MM.1S (cell line): ENCODE measurements at regions not wholly inside any gene's neighbourhood (a gene's known extent, or its start where the extent isn't known, plus 50 kb on each side); places are given as distances from the start of the nearest gene placed in this dataset.
"Not testable (repeated sequence)": the region's sequence is repeated elsewhere in the genome, so short reads cannot be mapped to it uniquely, and the experiment has no call there.

ENCODE experiments used
- DNase-seq: peaks from one replicate; pipeline ENCODE4 v3.0.0-alpha.2; 2015
- H2AFZ ChIP-seq: fragments of 300-600 bp; sonication (generic); 2 replicates; pipeline ENCODE4 v1.6.0; 2016; ENCODE audit warnings: antibody characterized with exemption, low read length
- H3F3A ChIP-seq: fragments of 300-600 bp; sonication (generic); 2 replicates; pipeline ENCODE4 v1.6.1; 2016; ENCODE audit warnings: mild to moderate bottlenecking, antibody characterized with exemption, low read length, moderate library complexity, mixed read lengths; ENCODE audit not compliant: insufficient read depth
- H3K27ac ChIP-seq: fragments of 300-600 bp; sonication (generic); 2 replicates; pipeline ENCODE4 v1.5.1; 2016; ENCODE audit warnings: mild to moderate bottlenecking, low read length
- H3K27me3 ChIP-seq: fragments of 300-600 bp; sonication (generic); replicated peaks from 2 replicates; pipeline ENCODE4 v1.6.0; 2016; ENCODE audit warnings: low read length; ENCODE audit not compliant: insufficient read depth
- H3K36me3 ChIP-seq: fragments of 300-600 bp; sonication (generic); replicated peaks from 2 replicates; pipeline ENCODE4 v1.6.1; 2016; ENCODE audit warnings: mild to moderate bottlenecking, low read length, mixed read lengths; ENCODE audit not compliant: insufficient read depth
- H3K4me1 ChIP-seq: fragments of 300-600 bp; sonication (generic); 2 replicates; pipeline ENCODE4 v1.6.1; 2016; ENCODE audit warnings: low read length, mixed read lengths
- H3K4me2 ChIP-seq: fragments of 300-600 bp; sonication (generic); 2 replicates; pipeline ENCODE4 v1.6.0; 2016; ENCODE audit warnings: low read depth, low read length
- H3K4me3 ChIP-seq: fragments of 300-600 bp; sonication (generic); 2 replicates; pipeline ENCODE4 v1.5.1; 2016; ENCODE audit warnings: low read length, mixed read lengths
- H3K79me2 ChIP-seq: fragments of 300-600 bp; sonication (generic); 2 replicates; pipeline ENCODE4 v1.6.1; 2016; ENCODE audit warnings: mixed run types, low read length, mixed read lengths
- H3K9ac ChIP-seq: fragments of 300-600 bp; sonication (generic); 2 replicates; pipeline ENCODE4 v1.6.1; 2016; ENCODE audit warnings: low read length, mixed read lengths
- H3K9me2 ChIP-seq: fragments of 300-600 bp; sonication (generic); replicated peaks from 2 replicates; pipeline ENCODE4 v1.6.1; 2016; ENCODE audit warnings: mild to moderate bottlenecking, low read length, mixed read lengths; ENCODE audit not compliant: insufficient read depth
- H3K9me3 ChIP-seq: fragments of 300-600 bp; sonication (generic); replicated peaks from 2 replicates; pipeline ENCODE4 v1.6.1; 2016; ENCODE audit warnings: mild to moderate bottlenecking, low read length, mixed read lengths; ENCODE audit not compliant: insufficient read depth
- H4K20me1 ChIP-seq: fragments of 300-600 bp; sonication (generic); 2 replicates; pipeline ENCODE4 v1.6.1; 2016; ENCODE audit warnings: mild to moderate bottlenecking, low read length, moderate library complexity, mixed read lengths; ENCODE audit not compliant: insufficient read depth

GRCh38 chr1:149157409-149157808, 54.1 kb upstream of the NBPF9 start:
- H3F3A ChIP-seq, H4K20me1 ChIP-seq, H2AFZ ChIP-seq, H3K36me3 ChIP-seq, H3K4me2 ChIP-seq, H3K27me3 ChIP-seq, H3K9ac ChIP-seq, H3K79me2 ChIP-seq, H3K9me3 ChIP-seq, DNase-seq, H3K27ac ChIP-seq, H3K4me3 ChIP-seq, H3K4me1 ChIP-seq, H3K9me2 ChIP-seq: not testable (repeated sequence)

GRCh38 chr1:149158308-149158707, 55.0 kb upstream of the NBPF9 start:
- H3K4me2 ChIP-seq, H3K9ac ChIP-seq, H3K36me3 ChIP-seq, H4K20me1 ChIP-seq, H3K79me2 ChIP-seq, H3K9me3 ChIP-seq, H3F3A ChIP-seq, H3K4me1 ChIP-seq, DNase-seq, H2AFZ ChIP-seq, H3K4me3 ChIP-seq, H3K27ac ChIP-seq, H3K9me2 ChIP-seq, H3K27me3 ChIP-seq: not testable (repeated sequence)

- H3K4me2 ChIP-seq, H3K9me2 ChIP-seq, H2AFZ ChIP-seq, H3K27ac ChIP-seq, H3K27me3 ChIP-seq, H3K4me3 ChIP-seq, H3K36me3 ChIP-seq, H3K4me1 ChIP-seq, DNase-seq, H3K9me3 ChIP-seq, H3K79me2 ChIP-seq, H4K20me1 ChIP-seq, H3K9ac ChIP-seq, H3F3A ChIP-seq: not testable (repeated sequence)
Observed at GRCh38 chr1:149163063-149163444, 59.7 kb upstream of the NBPF9 start.

GRCh38 chr1:149174765-149175164, 71.4 kb upstream of the NBPF9 start:
- H3K36me3 ChIP-seq, H3K9me3 ChIP-seq, H2AFZ ChIP-seq, H3K4me1 ChIP-seq, H4K20me1 ChIP-seq, H3F3A ChIP-seq, H3K4me2 ChIP-seq, H3K79me2 ChIP-seq, H3K4me3 ChIP-seq, H3K27me3 ChIP-seq, H3K9me2 ChIP-seq: not testable (repeated sequence)
- H3K27ac ChIP-seq = peak overlapping the region; percentile 44; the same call in 1 of the 2 replicates
- DNase-seq = peak; percentile 63
- H3K9ac ChIP-seq = peak overlapping the region; percentile 23; the same call in 1 of the 2 replicates

- not testable (repeated sequence) for DNase-seq
Observed at GRCh38 chr1:149175812-149176211, 72.5 kb upstream of the NBPF9 start.

GRCh38 chr1:149176453-149177316, 73.3 kb upstream of the NBPF9 start:
- H3K9me3 ChIP-seq, H3K9me2 ChIP-seq, H3K27me3 ChIP-seq, H3K4me1 ChIP-seq, H3K36me3 ChIP-seq, H4K20me1 ChIP-seq, H3K4me2 ChIP-seq, H3K79me2 ChIP-seq, H2AFZ ChIP-seq, H3F3A ChIP-seq: not testable (repeated sequence)
- peak; percentile 27 for DNase-seq
- H3K4me3 ChIP-seq = peak overlapping the region; percentile 45
- H3K9ac ChIP-seq = peak overlapping the region; percentile 61; the same call in 1 of the 2 replicates
- H3K27ac ChIP-seq = peak overlapping the region; percentile 74

More at GRCh38 chr1:149175812-149176211, 72.5 kb upstream of the NBPF9 start:
- H2AFZ ChIP-seq, H3K4me1 ChIP-seq, H3K9me2 ChIP-seq, H3K27me3 ChIP-seq, H3F3A ChIP-seq, H3K9ac ChIP-seq, H3K36me3 ChIP-seq, H3K4me3 ChIP-seq, H3K79me2 ChIP-seq, H3K4me2 ChIP-seq, H4K20me1 ChIP-seq, H3K9me3 ChIP-seq, H3K27ac ChIP-seq: not testable (repeated sequence)

- not testable (repeated sequence) for H3K27me3 ChIP-seq, H3K79me2 ChIP-seq, H3K9me3 ChIP-seq, H3K36me3 ChIP-seq, H3K9me2 ChIP-seq, H2AFZ ChIP-seq, H3F3A ChIP-seq, H3K4me3 ChIP-seq, H3K4me2 ChIP-seq, DNase-seq, H3K27ac ChIP-seq, H4K20me1 ChIP-seq, H3K4me1 ChIP-seq, H3K9ac ChIP-seq
Observed at GRCh38 chr1:149190742-149191141, 87.4 kb upstream of the NBPF9 start.

- H2AFZ ChIP-seq, DNase-seq, H3K79me2 ChIP-seq, H3K36me3 ChIP-seq, H3K27me3 ChIP-seq, H3K9ac ChIP-seq, H3K4me2 ChIP-seq, H3K9me3 ChIP-seq, H3K9me2 ChIP-seq, H3K4me1 ChIP-seq, H3F3A ChIP-seq, H3K27ac ChIP-seq, H4K20me1 ChIP-seq, H3K4me3 ChIP-seq: not testable (repeated sequence)
Observed at GRCh38 chr1:149196651-149197050, 93.3 kb upstream of the NBPF9 start.
